HT1080 (cell line): ENCODE measurements at regions not wholly inside any gene's neighbourhood (a gene's known extent, or its start where the extent isn't known, plus 50 kb on each side); places are given as distances from the start of the nearest gene placed in this dataset.
"Not testable (repeated sequence)": the region's sequence is repeated elsewhere in the genome, so short reads cannot be mapped to it uniquely, and the experiment has no call there.

Source experiments
- DNase-seq: peaks from one replicate; pipeline ENCODE4 v3.0.0-alpha.2; 2015; ENCODE audit warnings: low read depth

GRCh38 chr6:133100865-133101264 is 140.3 kb upstream of the EYA4 start:
- no peak for DNase-seq

- peak; percentile 60 for DNase-seq
These were observed 139.4 kb upstream of the EYA4 start for GRCh38 chr6:133101790-133102189.

- no peak for DNase-seq
These were observed 134.2 kb upstream of the EYA4 start for GRCh38 chr6:133106934-133107333.

GRCh38 chr6:133108419-133108818 is 132.7 kb upstream of the EYA4 start:
- no peak for DNase-seq

- no peak for DNase-seq
These were observed 126.2 kb upstream of the EYA4 start for GRCh38 chr6:133114973-133115372.

- DNase-seq: no peak
These were observed 125.2 kb upstream of the EYA4 start for GRCh38 chr6:133115946-133116345.

GRCh38 chr6:133128191-133128590 is 113.0 kb upstream of the EYA4 start:
- peak; percentile 50 for DNase-seq

GRCh38 chr6:133129556-133129955 is 111.6 kb upstream of the EYA4 start:
- DNase-seq: peak; percentile 15

GRCh38 chr6:133130863-133131262 is 110.3 kb upstream of the EYA4 start:
- peak; percentile 94 for DNase-seq

GRCh38 chr6:133131621-133132465 is 109.3 kb upstream of the EYA4 start:
- no peak for DNase-seq

GRCh38 chr6:133132466-133132971 is 108.6 kb upstream of the EYA4 start:
- DNase-seq: no peak

- DNase-seq: no peak
These were observed 104.8 kb upstream of the EYA4 start for GRCh38 chr6:133136177-133136880.

- DNase-seq: not testable (repeated sequence)
These were observed 93.5 kb upstream of the EYA4 start for GRCh38 chr6:133147470-133148184.

- no peak for DNase-seq
These were observed 84.5 kb upstream of the EYA4 start for GRCh38 chr6:133156689-133157088.

GRCh38 chr6:133157995-133158394 is 83.2 kb upstream of the EYA4 start:
- DNase-seq: no peak

GRCh38 chr6:133159255-133159795 is 81.8 kb upstream of the EYA4 start:
- DNase-seq: no peak

GRCh38 chr6:133160536-133160935 is 80.6 kb upstream of the EYA4 start:
- DNase-seq: no peak

- no peak for DNase-seq
These were observed 75.9 kb upstream of the EYA4 start for GRCh38 chr6:133165235-133165634.

- DNase-seq: no peak
These were observed 74.4 kb upstream of the EYA4 start for GRCh38 chr6:133166766-133167165.

- DNase-seq: no peak
These were observed 71.3 kb upstream of the EYA4 start for GRCh38 chr6:133169901-133170300.

GRCh38 chr6:133170602-133171001 is 70.6 kb upstream of the EYA4 start:
- peak; percentile 81 for DNase-seq
